IMR-90 (cell line): ENCODE measurements at regions not wholly inside any gene's neighbourhood (a gene's known extent, or its start where the extent isn't known, plus 50 kb on each side); places are given as distances from the start of the nearest gene placed in this dataset.

Experiments
- ATAC-seq: fragments of 200-7000 bp; cut with Tn5 transposase; 2 replicates; pipeline ENCODE4 v1.9.1; 2020; ENCODE audit warnings: low read depth, mild to moderate bottlenecking, moderate library complexity
- BruUV-seq: library from RNA; stranded (reverse); fragments of 400-500 nt; replicated peaks from 2 replicates; lab custom pipeline; 2021; lab: Mats Ljungman, UMichigan
- CTCF ChIA-PET: fragments of 300-600 bp; formaldehyde crosslinking; extraction: SDS; loops from one replicate; lab custom pipeline; 2021; ENCODE audit warnings: antibody characterized with exemption; lab: Yijun Ruan, JAX
- POLR2A ChIA-PET: fragments of 300-600 bp; sonication (Branson Sonifier 250); formaldehyde crosslinking; loops from one replicate; lab custom pipeline; 2022; ENCODE audit warnings: antibody characterized with exemption; ENCODE audit not compliant: unreplicated experiment; lab: Charles Lee
- DNase-seq: peaks from one replicate; pipeline ENCODE4 v3.0.0; 2013
- H2AFZ ChIP-seq: replicated peaks from 2 replicates; pipeline ENCODE3; 2013; ENCODE audit warnings: low read length, mild to moderate bottlenecking; ENCODE audit not compliant: poor library complexity
- H2AK5ac ChIP-seq: 2 replicates; pipeline ENCODE4 v1.6.1; 2013; ENCODE audit warnings: low read depth, low read length, inconsistent platforms
- H2AK9ac ChIP-seq: replicated peaks from 2 replicates; pipeline ENCODE3; 2013; ENCODE audit warnings: mild to moderate bottlenecking, low read depth, low read length, moderate library complexity; ENCODE audit not compliant: poor library complexity
- H2BK120ac ChIP-seq: 2 replicates; pipeline ENCODE4 v1.6.1; 2013; ENCODE audit warnings: low read depth, low read length, inconsistent platforms
- H2BK15ac ChIP-seq: 3 replicates; pipeline ENCODE4 v1.6.1; 2013; ENCODE audit warnings: low read depth, low read length, inconsistent platforms
- H2BK20ac ChIP-seq: 2 replicates; pipeline ENCODE4 v1.6.1; 2013; ENCODE audit warnings: low read depth, mild to moderate bottlenecking, inconsistent platforms, low read length, moderate library complexity
- H2BK5ac ChIP-seq: 2 replicates; pipeline ENCODE4 v1.6.1; 2013; ENCODE audit warnings: mild to moderate bottlenecking, low read depth, low read length, inconsistent platforms; ENCODE audit not compliant: poor library complexity, severe bottlenecking
- H3K14ac ChIP-seq: replicated peaks from 2 replicates; pipeline ENCODE4 v1.6.1; 2013; ENCODE audit warnings: low read depth, low read length, inconsistent platforms
- H3K18ac ChIP-seq: 2 replicates; pipeline ENCODE4 v1.6.1; 2013; ENCODE audit warnings: low read depth, low read length, control low read depth
- H3K23ac ChIP-seq: 2 replicates; pipeline ENCODE4 v1.6.1; 2013; ENCODE audit warnings: low read depth, low read length, inconsistent platforms
- H3K27ac ChIP-seq: 2 replicates; pipeline ENCODE4 v1.5.1; 2013; ENCODE audit warnings: mild to moderate bottlenecking, control low read depth, low read length; ENCODE audit not compliant: insufficient read depth
- H3K27me3 ChIP-seq: 2 replicates; pipeline ENCODE4 v1.6.1; 2013; ENCODE audit warnings: low read length; ENCODE audit not compliant: control insufficient read depth, insufficient read depth
- H3K36me3 ChIP-seq: 2 replicates; pipeline ENCODE4 v1.6.1; 2013; ENCODE audit warnings: low read length, mixed read lengths; ENCODE audit not compliant: control insufficient read depth, insufficient read depth
- H3K4ac ChIP-seq: 2 replicates; pipeline ENCODE4 v1.6.1; 2013; ENCODE audit warnings: low read depth, low read length, inconsistent platforms
- H3K4me1 ChIP-seq: 2 replicates; pipeline ENCODE4 v1.6.1; 2013; ENCODE audit warnings: low read length, mixed read lengths; ENCODE audit not compliant: control insufficient read depth, insufficient read depth
- H3K4me2 ChIP-seq: 2 replicates; pipeline ENCODE4 v1.6.1; 2013; ENCODE audit warnings: low read depth, mild to moderate bottlenecking, control low read depth, low read length, moderate library complexity
- H3K4me3 ChIP-seq: 2 replicates; pipeline ENCODE4 v1.5.1; 2013; ENCODE audit warnings: low read depth, mild to moderate bottlenecking, control low read depth, low read length, moderate library complexity; ENCODE audit not compliant: insufficient read depth
- H3K56ac ChIP-seq: 2 replicates; pipeline ENCODE4 v1.6.1; 2013; ENCODE audit warnings: low read length, inconsistent platforms; ENCODE audit not compliant: insufficient read depth; ENCODE audit errors: extremely low read depth
- H3K79me1 ChIP-seq, 2 experiments: 2 replicates each; pipeline ENCODE4 v1.6.1; 2013; ENCODE audit warnings: low read length in 2 of 2, inconsistent platforms in 1 of 2, low read depth in 1 of 2
- H3K9ac ChIP-seq: 2 replicates; pipeline ENCODE4 v1.6.1; 2013; ENCODE audit warnings: low read depth, low read length, control low read depth
- H3K9me1 ChIP-seq: 2 replicates; pipeline ENCODE4 v1.6.1; 2013; ENCODE audit warnings: low read length, inconsistent platforms; ENCODE audit not compliant: insufficient read depth
- H3K9me3 ChIP-seq: 2 replicates; pipeline ENCODE4 v1.6.1; 2013; ENCODE audit warnings: low read length; ENCODE audit not compliant: control insufficient read depth, insufficient read depth
- H4K20me1 ChIP-seq: 2 replicates; pipeline ENCODE4 v1.6.1; 2013; ENCODE audit warnings: low read length, inconsistent platforms; ENCODE audit not compliant: insufficient read depth
- H4K5ac ChIP-seq: 2 replicates; pipeline ENCODE4 v1.6.1; 2013; ENCODE audit warnings: mild to moderate bottlenecking, low read depth, low read length, control low read depth
- H4K8ac ChIP-seq, 2 experiments: 2 replicates each; pipeline ENCODE4 v1.6.1; 2013; ENCODE audit warnings: low read depth in 2 of 2, low read length in 2 of 2, control low read depth in 1 of 2, inconsistent platforms in 1 of 2
- H4K91ac ChIP-seq: 2 replicates; pipeline ENCODE4 v1.6.1; 2013; ENCODE audit warnings: low read depth, low read length, inconsistent platforms; ENCODE audit not compliant: insufficient read depth
- BHLHE40 ChIP-seq: fragments of 150-350 bp; IDR thresholded peaks from 2 replicates; pipeline ENCODE4 v1.6.1; 2016; ENCODE audit warnings: mild to moderate bottlenecking, low read depth, low read length
- CEBPB ChIP-seq: IDR thresholded peaks from 2 replicates; pipeline ENCODE4 v1.6.1; 2012; ENCODE audit warnings: low read depth, low read length, improper control_type of control experiment
- CHD1 ChIP-seq: IDR thresholded peaks from 2 replicates; pipeline ENCODE4 v1.6.1; 2012; ENCODE audit warnings: low read depth, low read length, improper control_type of control experiment
- CTCF ChIP-seq: conservative IDR thresholded peaks from 2 replicates; pipeline ENCODE4 v1.5.1; 2012; ENCODE audit warnings: mild to moderate bottlenecking, low read depth, low read length, improper control_type of control experiment
- ELK1 ChIP-seq: fragments of 150-350 bp; IDR thresholded peaks from 2 replicates; pipeline ENCODE4 v1.6.1; 2016; ENCODE audit warnings: low read depth, mild to moderate bottlenecking, low read length, moderate library complexity, borderline replicate concordance
- FOS ChIP-seq: fragments of 150-350 bp; IDR thresholded peaks from 2 replicates; pipeline ENCODE4 v1.6.1; 2016; ENCODE audit warnings: low read depth, low read length
- MAFK ChIP-seq: IDR thresholded peaks from 2 replicates; pipeline ENCODE4 v1.6.1; 2012; ENCODE audit warnings: low read depth, low read length, improper control_type of control experiment
- MAZ ChIP-seq: IDR thresholded peaks from 2 replicates; pipeline ENCODE4 v1.6.1; 2012; ENCODE audit warnings: low read depth, mild to moderate bottlenecking, low read length, improper control_type of control experiment, moderate library complexity, borderline replicate concordance
- MXI1 ChIP-seq: IDR thresholded peaks from 2 replicates; pipeline ENCODE4 v1.6.1; 2012; ENCODE audit warnings: low read depth, mild to moderate bottlenecking, low read length, moderate library complexity, borderline replicate concordance
- NFE2L2 ChIP-seq: fragments of 150-350 bp; IDR thresholded peaks from 2 replicates; pipeline ENCODE4 v1.6.1; 2016; ENCODE audit warnings: low read depth, mild to moderate bottlenecking, low read length
- POLR2A ChIP-seq: IDR thresholded peaks from 2 replicates; pipeline ENCODE4 v1.6.1; 2012; ENCODE audit warnings: mild to moderate bottlenecking, low read depth, low read length
- RCOR1 ChIP-seq: IDR thresholded peaks from 2 replicates; pipeline ENCODE4 v1.6.1; 2012; ENCODE audit warnings: mild to moderate bottlenecking, low read length, improper control_type of control experiment; ENCODE audit not compliant: insufficient replicate concordance
- RFX5 ChIP-seq: IDR thresholded peaks from 2 replicates; pipeline ENCODE4 v1.8.0; 2012; ENCODE audit warnings: low read depth, mild to moderate bottlenecking, low read length, moderate library complexity
- SMC3 ChIP-seq: fragments of 150-350 bp; IDR thresholded peaks from 2 replicates; pipeline ENCODE4 v1.6.1; 2016; ENCODE audit warnings: low read depth, mild to moderate bottlenecking, antibody characterized with exemption, low read length, moderate library complexity
- WGBS, 2 experiments: methylation state at CpG; one replicate each; pipeline versions ENCODE4 v1.1.5 to v1.1.7; 2013; ENCODE audit warnings: missing lambda C conversion rate in 2 of 2; ENCODE audit not compliant: insufficient read length in 1 of 2; ENCODE audit errors: extremely low coverage in 2 of 2; 5-methylcytosine and 5-hydroxymethylcytosine counted together
- dilution Hi-C: fragments of 300-500 bp; cut with HindIII; formaldehyde crosslinking; loops from one replicate; pipeline ENCODE4 v1.14.3; 2018; ENCODE audit warnings: low sequenced_read_pairs; ENCODE audit not compliant: unreplicated experiment
- in situ Hi-C: fragments of 300-500 bp; cut with MboI; formaldehyde crosslinking; loops from 3 replicates; pipeline ENCODE4 v1.14.3; 2019; ENCODE audit warnings: low sequenced_read_pairs, inconsistent platforms, mixed read lengths
- intact Hi-C: fragments of 100-400 bp; cut with micrococcal nuclease; formaldehyde crosslinking; loops from 2 replicates; pipeline ENCODE4 v1.10.0; 2022
- TF ChIP-seq, protein P1 (sequence below): fragments of 150-350 bp; IDR thresholded peaks from 2 replicates; pipeline ENCODE4 v1.6.1; 2017; ENCODE audit warnings: mild to moderate bottlenecking, antibody characterized with exemption, low read length, low read depth

GRCh38 chr5:82820961-82821845 lies 256.0 kb downstream of the TMEM167A start:
- no peak overlapping the region for H3K4me2 ChIP-seq
- no peak overlapping the region for H3K18ac ChIP-seq
- no peak overlapping the region for H4K5ac ChIP-seq
- H3K79me1 ChIP-seq, result no peaks in the 10 kb centered on the region
- H2AK9ac ChIP-seq, result no peak overlapping the region
- ATAC-seq, result no peak
- H3K56ac ChIP-seq, result no peak overlapping the region
- TF ChIP-seq ELK1, result no peak
- TF ChIP-seq NFE2L2, result no peak
- no peak for TF ChIP-seq RFX5
- no peak for TF ChIP-seq BHLHE40
- TF ChIP-seq CTCF, result no peak
- TF ChIP-seq FOS, result no peak
- no peak for TF ChIP-seq CEBPB
- TF ChIP-seq SMC3, result no peak
- TF ChIP-seq MAZ, result no peak
- no peak for TF ChIP-seq POLR2A
- TF ChIP-seq, protein P1, sequence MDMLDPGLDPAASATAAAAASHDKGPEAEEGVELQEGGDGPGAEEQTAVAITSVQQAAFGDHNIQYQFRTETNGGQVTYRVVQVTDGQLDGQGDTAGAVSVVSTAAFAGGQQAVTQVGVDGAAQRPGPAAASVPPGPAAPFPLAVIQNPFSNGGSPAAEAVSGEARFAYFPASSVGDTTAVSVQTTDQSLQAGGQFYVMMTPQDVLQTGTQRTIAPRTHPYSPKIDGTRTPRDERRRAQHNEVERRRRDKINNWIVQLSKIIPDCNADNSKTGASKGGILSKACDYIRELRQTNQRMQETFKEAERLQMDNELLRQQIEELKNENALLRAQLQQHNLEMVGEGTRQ, result no peak
- TF ChIP-seq MXI1, result no peak
- no peak for TF ChIP-seq RCOR1
- TF ChIP-seq MAFK, result no peak
- no peak for TF ChIP-seq CHD1
- H2BK15ac ChIP-seq, result no peak overlapping the region
- no peak overlapping the region for H4K91ac ChIP-seq
- no peak overlapping the region for H3K4me3 ChIP-seq
- H3K4me1 ChIP-seq, result no peaks in the 10 kb centered on the region
- no peak overlapping the region for H2BK5ac ChIP-seq
- dilution Hi-C loops (no loop called here), in situ Hi-C loops (no loop called here), intact Hi-C loops (no loop called here)
- no peak overlapping the region for H2AK5ac ChIP-seq
- WGBS, 2 experiments, result no CpG with 5 or more reads among the region's 10 CpGs
- no peak overlapping the region for H2AFZ ChIP-seq
- ChIA-PET CTCF (no interaction called here), POLR2A (no interaction called here)
- H3K23ac ChIP-seq, result no peak overlapping the region
- H3K36me3 ChIP-seq, result no peaks in the 10 kb centered on the region
- H3K27ac ChIP-seq, result no peak overlapping the region
- no peak overlapping the region for H4K8ac ChIP-seq
- H3K4ac ChIP-seq, result no peak overlapping the region
- no peaks in the 10 kb centered on the region for H3K9me3 ChIP-seq
- no peak for DNase-seq
- H4K20me1 ChIP-seq, result no peaks in the 10 kb centered on the region
- H3K14ac ChIP-seq, result no peak overlapping the region
- no peak overlapping the region for H2BK20ac ChIP-seq
- no peak overlapping the region for H2BK120ac ChIP-seq
- no peak overlapping the region for H3K9ac ChIP-seq
- no peaks in the 10 kb centered on the region for H3K27me3 ChIP-seq
- no peaks in the 10 kb centered on the region for H3K9me1 ChIP-seq
- BruUV-seq, result no TSS peak
